ENCODE measurements at regions not wholly inside any gene's neighbourhood (a gene's known extent, or its start where the extent isn't known, plus 50 kb on each side); places are given as distances from the start of the nearest gene placed in this dataset.
"Not testable (repeated sequence)": the region's sequence is repeated elsewhere in the genome, so short reads cannot be mapped to it uniquely, and the experiment has no call there.

DNA sequence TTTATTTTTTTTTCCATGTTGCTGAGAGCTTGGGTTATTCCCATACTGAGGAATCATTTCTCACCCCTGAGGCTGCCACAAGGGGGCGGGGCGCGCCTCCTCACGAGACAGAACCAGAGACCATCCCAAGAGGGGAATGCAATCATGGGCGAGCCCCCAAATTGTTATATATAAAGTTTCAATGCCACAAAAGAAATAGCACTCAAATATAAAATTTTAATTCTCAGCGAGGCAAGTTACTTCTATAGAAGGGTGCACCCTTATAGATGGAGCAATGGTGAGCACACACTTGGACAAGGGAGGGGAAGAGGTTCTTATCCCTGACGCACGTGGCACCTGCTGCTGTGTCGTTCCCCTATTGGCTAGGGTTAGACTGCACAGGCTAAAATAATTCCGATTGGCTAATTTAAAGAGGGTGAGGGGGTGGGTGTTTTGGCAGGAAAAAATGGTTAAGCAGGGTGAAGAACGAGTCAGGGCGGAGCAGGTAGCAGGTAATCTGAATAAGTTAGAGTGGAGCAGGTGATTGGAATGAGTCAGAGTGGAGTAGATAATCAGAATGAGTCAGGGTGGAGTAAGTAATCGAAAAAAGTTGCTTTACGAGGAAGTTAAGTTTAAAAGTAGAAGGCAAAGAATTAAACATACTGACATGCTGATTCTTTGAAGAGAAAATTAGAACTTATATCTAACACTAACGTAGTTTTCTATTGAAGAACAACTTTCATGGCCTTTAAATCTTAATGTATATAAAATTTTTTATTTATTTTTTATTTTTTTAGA, 177.5 kb downstream of the MTCL1 start:
- no peak overlapping the region for H3K4me3 ChIP-seq
- TF ChIP-seq, protein P1, sequence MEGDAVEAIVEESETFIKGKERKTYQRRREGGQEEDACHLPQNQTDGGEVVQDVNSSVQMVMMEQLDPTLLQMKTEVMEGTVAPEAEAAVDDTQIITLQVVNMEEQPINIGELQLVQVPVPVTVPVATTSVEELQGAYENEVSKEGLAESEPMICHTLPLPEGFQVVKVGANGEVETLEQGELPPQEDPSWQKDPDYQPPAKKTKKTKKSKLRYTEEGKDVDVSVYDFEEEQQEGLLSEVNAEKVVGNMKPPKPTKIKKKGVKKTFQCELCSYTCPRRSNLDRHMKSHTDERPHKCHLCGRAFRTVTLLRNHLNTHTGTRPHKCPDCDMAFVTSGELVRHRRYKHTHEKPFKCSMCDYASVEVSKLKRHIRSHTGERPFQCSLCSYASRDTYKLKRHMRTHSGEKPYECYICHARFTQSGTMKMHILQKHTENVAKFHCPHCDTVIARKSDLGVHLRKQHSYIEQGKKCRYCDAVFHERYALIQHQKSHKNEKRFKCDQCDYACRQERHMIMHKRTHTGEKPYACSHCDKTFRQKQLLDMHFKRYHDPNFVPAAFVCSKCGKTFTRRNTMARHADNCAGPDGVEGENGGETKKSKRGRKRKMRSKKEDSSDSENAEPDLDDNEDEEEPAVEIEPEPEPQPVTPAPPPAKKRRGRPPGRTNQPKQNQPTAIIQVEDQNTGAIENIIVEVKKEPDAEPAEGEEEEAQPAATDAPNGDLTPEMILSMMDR (IDR thresholded peaks at IDR 0.05): no peak

GRCh38 chr18:8883409-8883668, 178.0 kb downstream of the MTCL1 start:
- TF ChIP-seq, protein P1 (IDR thresholded peaks at IDR 0.05): no peak
- Histone ChIP-seq H3K27me3 (no peaks in the 10 kb centered on the region), H3K4me3 (no peak overlapping the region), H3K36me3 (no peaks in the 10 kb centered on the region), H3K9me3 (peaks cover 0 to 8% of the 10 kb centered on the region in 2 donors), H3K4me1 (no peaks in the 10 kb centered on the region), H3K27ac (no peak overlapping the region)
- intact Hi-C loops (cut with DNase I): no loop called here
- no peak for DNase-seq (ENCODE audit: low spot score in 2 of 2)

More for the DNA sequence above, 177.5 kb downstream of the MTCL1 start:
- Histone ChIP-seq H3K4me1 (no peaks in the 10 kb centered on the region), H3K27ac (no peak overlapping the region), H3K9me3 (peaks cover 0 to 8% of the 10 kb centered on the region in 2 donors), H3K27me3 (no peaks in the 10 kb centered on the region), H3K36me3 (no peaks in the 10 kb centered on the region)
- DNase-seq (ENCODE audit: low spot score in 2 of 2): no peak
- intact Hi-C loops (cut with DNase I): no loop called here

- DNase-seq (ENCODE audit: low spot score in 2 of 2); H3K9me3 ChIP-seq; H3K36me3 ChIP-seq; intact Hi-C loops (cut with DNase I); H3K27ac ChIP-seq; H3K4me1 ChIP-seq; H3K4me3 ChIP-seq; H3K27me3 ChIP-seq: not testable (repeated sequence)
Measured at GRCh38 chr18:8887877-8888276, 182.5 kb downstream of the MTCL1 start.

DNA sequence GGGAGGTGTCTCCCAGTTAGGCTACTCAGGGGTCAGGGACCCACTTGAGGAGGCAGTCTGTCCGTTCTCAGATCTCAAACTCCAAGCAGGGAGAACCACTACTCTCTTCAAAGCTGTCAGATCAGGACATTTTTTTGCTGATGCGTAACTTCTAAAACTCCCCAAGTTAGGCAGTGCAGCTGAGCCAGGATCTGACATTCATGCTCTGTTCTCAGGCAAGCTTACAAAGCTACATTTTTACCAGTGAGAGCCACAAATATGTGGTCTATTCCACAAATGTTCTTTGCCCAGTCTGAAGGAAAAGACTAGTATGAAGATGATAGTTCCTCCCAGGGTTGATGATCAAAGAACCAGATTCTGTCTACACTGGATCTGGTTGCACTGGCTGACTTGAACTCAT, 184.1 kb downstream of the MTCL1 start:
- TF ChIP-seq, protein P1 (IDR thresholded peaks at IDR 0.05): no peak
- no peak overlapping the region for H3K4me3 ChIP-seq
- intact Hi-C loops (cut with DNase I): no loop called here
- DNase-seq (ENCODE audit: low spot score in 2 of 2): no peak
- no peaks in the 10 kb centered on the region for H3K9me3 ChIP-seq
- no peaks in the 10 kb centered on the region for H3K4me1 ChIP-seq
- no peak overlapping the region for H3K27ac ChIP-seq
- no peaks in the 10 kb centered on the region for H3K36me3 ChIP-seq
- H3K27me3 ChIP-seq: no peaks in the 10 kb centered on the region

DNA sequence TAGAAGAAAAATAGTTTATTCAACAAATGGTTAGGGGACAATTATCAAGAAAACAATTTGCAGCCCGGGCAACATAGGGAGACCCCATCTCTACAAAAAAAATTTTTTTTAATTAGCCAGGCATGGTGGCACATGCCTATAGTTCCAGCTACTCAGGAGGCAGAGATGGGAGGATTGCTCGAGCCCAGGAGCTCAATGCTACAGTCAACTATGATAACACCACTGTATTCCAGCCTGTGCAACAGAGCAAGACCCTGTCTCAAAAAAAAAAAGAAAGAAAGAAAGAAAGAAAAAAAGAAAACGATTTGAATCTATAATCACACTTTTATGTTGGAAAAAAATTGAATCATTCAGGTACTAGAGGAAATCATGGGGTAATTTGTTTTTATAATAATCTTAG, 185.1 kb downstream of the MTCL1 start:
- H3K27me3 ChIP-seq; intact Hi-C loops (cut with DNase I); H3K4me1 ChIP-seq; DNase-seq (ENCODE audit: low spot score in 2 of 2); H3K4me3 ChIP-seq; H3K9me3 ChIP-seq; H3K27ac ChIP-seq; H3K36me3 ChIP-seq: not testable (repeated sequence)

DNA sequence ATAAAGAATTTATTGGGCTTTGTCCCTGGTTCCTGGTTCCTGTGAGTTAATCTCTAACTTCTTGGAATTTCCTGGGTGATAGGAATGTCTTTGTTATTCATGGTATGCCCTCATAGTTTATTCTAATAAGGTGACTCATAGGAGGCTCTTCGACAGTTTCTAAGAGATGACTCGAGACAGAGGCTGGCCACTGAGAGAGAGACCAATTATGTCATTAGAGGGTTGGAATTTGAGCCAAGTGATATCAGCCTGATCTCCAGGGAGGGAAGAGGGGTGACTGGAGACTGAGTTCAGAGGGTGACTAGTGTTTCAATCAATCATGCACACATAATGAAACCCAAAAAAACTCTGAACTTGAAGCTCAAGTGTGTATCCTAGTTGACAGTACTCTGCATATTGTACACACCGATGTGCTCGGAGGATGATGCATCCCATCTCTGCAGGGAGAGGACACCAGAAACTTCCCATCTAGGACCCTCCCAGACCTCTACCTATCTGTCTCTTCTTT, 185.7 kb downstream of the MTCL1 start:
- Histone ChIP-seq H3K9me3 (no peaks in the 10 kb centered on the region), H3K4me1 (no peaks in the 10 kb centered on the region), H3K36me3 (no peaks in the 10 kb centered on the region), H3K27me3 (no peaks in the 10 kb centered on the region), H3K27ac (no peak overlapping the region), H3K4me3 (no peak overlapping the region)
- intact Hi-C loops (cut with DNase I): no loop called here
- DNase-seq (ENCODE audit: low spot score in 2 of 2): no peak
- TF ChIP-seq, protein P1 (IDR thresholded peaks at IDR 0.05): no peak

- no peaks in the 10 kb centered on the region for H3K27me3 ChIP-seq
- H3K4me1 ChIP-seq: no peaks in the 10 kb centered on the region
- H3K9me3 ChIP-seq: no peaks in the 10 kb centered on the region
- no peak overlapping the region for H3K27ac ChIP-seq
- no peaks in the 10 kb centered on the region for H3K36me3 ChIP-seq
- TF ChIP-seq, protein P1 (IDR thresholded peaks at IDR 0.05): no peak
- no peak for DNase-seq (ENCODE audit: low spot score in 2 of 2)
- intact Hi-C loops (cut with DNase I): no loop called here
- H3K4me3 ChIP-seq: no peak overlapping the region
Measured at GRCh38 chr18:8893221-8893620, 187.9 kb downstream of the MTCL1 start.

All from ascending aorta (tissue), 2 donors.